GM21526 (cell line): ENCODE measurements at regions not wholly inside any gene's neighbourhood (a gene's known extent, or its start where the extent isn't known, plus 50 kb on each side); places are given as distances from the start of the nearest gene placed in this dataset.
"Not testable (repeated sequence)": the region's sequence is repeated elsewhere in the genome, so short reads cannot be mapped to it uniquely, and the experiment has no call there.

Source experiments
- ATAC-seq: cut with Tn5 transposase; IDR thresholded peaks from one replicate; pipeline ENCODE4 v1.9.1; 2021; ENCODE audit warnings: moderate library complexity; ENCODE audit not compliant: unreplicated experiment, low FRiP score

- not testable (repeated sequence) for ATAC-seq
Measured at GRCh38 chr1:234814235-234814634, 204.3 kb upstream of the IRF2BP2 start.

- ATAC-seq, result not testable (repeated sequence)
Measured at GRCh38 chr1:234811824-234812223, 201.8 kb upstream of the IRF2BP2 start.

DNA sequence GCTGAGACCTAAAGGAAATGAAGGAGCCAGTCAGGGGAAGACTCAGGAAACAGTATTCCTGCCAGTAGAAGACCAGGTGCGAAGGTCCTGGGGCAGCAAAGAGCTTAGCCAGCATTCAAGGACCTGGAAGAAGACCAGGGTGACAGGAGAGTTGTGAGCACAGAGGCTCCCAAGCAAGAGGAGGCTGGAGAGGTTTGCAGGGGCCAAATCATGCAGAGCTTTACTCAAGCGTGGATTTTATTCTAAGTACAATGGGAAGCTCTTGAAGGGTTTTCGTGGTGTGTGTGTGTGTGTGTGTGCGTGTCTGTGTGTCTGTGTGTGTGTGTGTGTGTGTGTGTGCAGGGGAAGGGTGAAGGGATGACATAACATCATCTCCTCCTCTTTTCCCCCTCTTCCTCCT lies 200.7 kb upstream of the IRF2BP2 start:
- ATAC-seq, result not testable (repeated sequence)

- not testable (repeated sequence) for ATAC-seq
Measured at GRCh38 chr1:234809854-234810245, 199.9 kb upstream of the IRF2BP2 start.

DNA sequence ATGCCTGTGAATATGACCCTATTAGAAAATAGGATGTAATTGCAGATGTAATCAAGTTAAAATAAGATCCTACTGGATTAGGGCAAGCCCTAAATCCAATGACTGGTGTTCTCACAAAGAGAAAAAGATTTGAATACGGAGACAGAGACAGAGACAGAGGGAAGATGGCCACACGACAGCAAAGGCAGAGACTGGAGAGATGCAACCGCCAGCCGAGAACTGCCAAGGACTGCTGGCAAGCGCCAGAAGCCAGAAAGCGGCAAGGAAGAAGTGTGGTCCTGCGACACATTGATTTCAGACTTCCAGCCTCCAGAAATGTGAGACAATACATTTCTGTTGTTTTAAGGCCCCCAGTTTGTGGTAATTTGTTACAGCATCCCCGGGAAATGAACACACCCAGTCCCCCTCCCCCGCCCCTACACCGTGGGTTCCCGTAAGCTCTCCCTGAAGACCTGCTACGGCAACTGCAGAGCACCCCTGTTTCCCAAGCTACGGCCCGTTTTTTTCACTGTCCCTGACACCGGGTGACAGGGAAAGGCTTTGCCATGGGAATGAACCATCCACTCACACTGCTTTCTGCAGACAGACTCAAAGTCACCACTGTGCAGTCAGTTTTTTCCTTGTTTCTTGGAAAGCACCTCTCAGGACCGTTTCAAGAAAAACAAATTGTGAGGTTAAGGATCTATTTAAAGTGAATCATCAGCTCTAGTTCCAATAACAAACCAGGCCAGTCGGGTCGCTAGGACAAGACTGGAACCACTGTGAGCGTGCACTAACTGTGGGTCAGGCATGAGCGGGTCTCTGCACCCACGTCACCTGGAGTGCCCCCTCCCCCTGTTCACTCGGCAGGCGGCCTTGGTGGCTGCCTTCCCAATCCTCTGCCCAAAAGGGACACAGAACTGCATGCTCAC lies 199.2 kb upstream of the IRF2BP2 start:
- not testable (repeated sequence) for ATAC-seq

DNA sequence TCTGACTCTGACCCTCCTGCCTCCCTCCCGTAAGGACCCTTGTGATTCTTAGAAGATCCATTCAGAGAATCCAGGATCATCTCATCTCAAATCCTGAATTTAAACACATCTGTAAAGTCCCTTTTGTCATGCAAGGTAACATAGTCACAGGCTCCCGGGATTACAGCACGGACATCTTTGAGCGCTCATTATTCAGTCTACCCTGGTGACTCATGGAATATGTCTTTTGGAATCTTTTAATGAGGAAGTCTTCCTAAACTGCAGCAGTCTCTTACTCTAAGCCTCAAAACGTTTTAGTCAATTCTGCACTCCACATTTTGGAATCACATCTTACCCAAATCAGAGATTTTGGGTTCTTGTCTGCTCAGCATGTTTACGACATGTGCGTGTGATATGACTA lies 198.5 kb upstream of the IRF2BP2 start:
- ATAC-seq, result not testable (repeated sequence)

- ATAC-seq, result not testable (repeated sequence)
Measured at GRCh38 chr1:234807705-234808104, 197.7 kb upstream of the IRF2BP2 start.

GRCh38 chr1:234802586-234802985 lies 192.6 kb upstream of the IRF2BP2 start:
- ATAC-seq, result not testable (repeated sequence)

DNA sequence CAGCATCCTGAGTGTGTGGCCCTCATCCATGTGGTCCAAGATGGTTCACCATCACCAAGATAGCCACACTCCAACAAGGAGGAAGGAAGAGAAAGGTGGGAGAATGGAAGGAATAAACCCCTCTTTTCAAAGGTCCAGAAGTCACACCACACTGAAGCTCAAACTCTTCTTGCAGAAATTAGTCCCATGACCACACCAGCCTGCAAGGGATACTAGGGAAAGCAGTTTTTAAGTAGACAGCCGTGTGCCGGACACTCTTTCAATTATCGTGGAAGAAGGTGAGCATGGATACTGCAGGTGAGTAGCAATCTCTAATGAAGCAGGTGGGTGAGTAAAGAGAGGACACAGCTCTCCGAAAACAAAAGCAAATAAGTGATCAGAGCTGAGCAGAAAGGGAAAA lies 191.7 kb upstream of the IRF2BP2 start:
- not testable (repeated sequence) for ATAC-seq

DNA sequence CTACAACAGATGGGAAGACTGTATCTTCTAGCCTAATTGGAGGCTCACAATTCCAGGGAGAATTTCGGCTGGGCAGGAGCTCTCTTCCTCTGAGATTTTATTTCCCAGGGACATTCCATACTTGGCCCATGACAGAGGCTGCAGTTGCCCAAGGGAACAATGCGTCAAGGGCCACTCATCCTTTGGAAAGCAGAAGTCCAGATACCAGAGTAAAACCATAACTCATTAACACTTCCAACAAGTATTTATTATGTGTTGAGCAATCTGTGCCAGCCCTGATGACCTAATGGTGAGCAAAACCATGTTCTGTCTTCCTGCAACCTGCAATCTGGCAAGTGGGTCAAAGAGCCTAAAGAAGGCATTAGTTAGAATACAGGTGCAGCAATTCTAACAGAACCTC lies 191.2 kb upstream of the IRF2BP2 start:
- not testable (repeated sequence) for ATAC-seq

- ATAC-seq, result not testable (repeated sequence)
Measured at GRCh38 chr1:234800563-234800962, 190.6 kb upstream of the IRF2BP2 start.

DNA sequence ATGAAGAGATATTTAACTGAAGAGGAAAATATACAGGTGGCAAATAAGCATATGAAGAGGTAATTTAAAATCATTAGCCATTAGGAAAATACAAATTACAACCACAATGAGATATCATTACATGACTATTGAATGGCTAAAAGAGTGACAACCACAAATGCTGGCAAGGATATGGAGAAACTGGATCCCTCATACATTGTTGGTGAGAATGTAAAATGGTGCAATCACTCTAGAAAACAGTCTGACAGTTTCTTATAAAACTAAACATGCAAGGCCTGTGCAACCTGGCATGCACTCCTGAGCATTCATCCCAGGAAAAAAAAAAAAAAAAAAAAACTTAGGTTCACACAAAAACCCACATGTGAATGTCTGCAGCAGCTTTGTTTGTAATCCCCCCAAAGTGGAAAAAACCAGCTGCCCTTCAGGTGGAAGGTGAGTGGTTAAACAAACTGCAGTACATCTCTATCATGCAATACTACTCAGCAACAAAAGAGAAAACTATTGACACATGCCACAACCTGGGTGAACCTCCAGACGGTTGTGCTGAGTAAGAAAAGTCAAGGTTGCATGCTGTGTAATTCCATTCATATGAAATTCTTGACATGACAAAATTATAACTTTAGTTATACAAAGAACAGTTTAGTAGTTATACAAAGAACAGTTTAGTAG lies 189.2 kb upstream of the IRF2BP2 start:
- ATAC-seq, result not testable (repeated sequence)

GRCh38 chr1:234797216-234797615 lies 187.2 kb upstream of the IRF2BP2 start:
- ATAC-seq, result not testable (repeated sequence)

GRCh38 chr1:234796438-234796792 lies 186.4 kb upstream of the IRF2BP2 start:
- not testable (repeated sequence) for ATAC-seq

- not testable (repeated sequence) for ATAC-seq
Measured at GRCh38 chr1:234795711-234796437, 185.9 kb upstream of the IRF2BP2 start.

DNA sequence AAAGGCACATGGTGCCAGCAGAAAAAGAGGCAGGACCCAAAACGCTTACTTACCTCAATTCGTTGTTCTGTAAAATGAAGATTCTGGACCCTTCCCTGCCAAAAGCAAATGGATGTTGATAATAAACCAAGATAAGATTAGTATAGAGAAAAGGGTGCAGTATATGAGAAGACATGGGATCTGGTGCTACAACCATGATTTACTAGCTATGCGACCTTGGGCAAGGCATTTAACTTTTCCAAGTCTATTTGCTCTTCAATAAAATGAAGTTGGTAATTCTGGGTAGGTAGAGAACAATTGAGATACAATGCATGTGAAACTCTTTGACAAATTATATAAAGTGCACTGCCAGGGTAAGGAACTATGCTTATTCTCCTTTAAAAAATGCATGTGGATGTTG lies 185.0 kb upstream of the IRF2BP2 start:
- not testable (repeated sequence) for ATAC-seq

- not testable (repeated sequence) for ATAC-seq
Measured at GRCh38 chr1:234794452-234794851, 184.5 kb upstream of the IRF2BP2 start.

DNA sequence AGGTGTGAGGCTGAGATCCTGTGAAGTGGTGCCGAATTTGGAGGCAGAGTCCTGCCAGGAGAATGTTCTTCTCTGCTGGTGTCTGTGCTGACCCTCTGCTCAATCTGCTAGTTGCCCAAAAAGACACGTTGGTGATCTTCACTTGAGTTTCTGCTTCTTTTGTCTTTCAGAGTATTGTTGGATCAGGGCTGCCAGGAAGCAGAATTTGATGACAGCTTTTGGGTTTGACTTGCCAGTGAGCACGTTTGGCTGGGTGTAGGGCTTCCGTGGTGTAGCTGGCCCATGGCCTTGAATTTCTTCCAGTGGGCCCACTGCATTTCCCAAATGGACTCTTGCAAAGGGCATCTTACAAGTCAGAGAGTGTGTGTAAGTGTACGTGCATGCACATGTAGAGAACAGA lies 183.9 kb upstream of the IRF2BP2 start:
- ATAC-seq, result not testable (repeated sequence)

DNA sequence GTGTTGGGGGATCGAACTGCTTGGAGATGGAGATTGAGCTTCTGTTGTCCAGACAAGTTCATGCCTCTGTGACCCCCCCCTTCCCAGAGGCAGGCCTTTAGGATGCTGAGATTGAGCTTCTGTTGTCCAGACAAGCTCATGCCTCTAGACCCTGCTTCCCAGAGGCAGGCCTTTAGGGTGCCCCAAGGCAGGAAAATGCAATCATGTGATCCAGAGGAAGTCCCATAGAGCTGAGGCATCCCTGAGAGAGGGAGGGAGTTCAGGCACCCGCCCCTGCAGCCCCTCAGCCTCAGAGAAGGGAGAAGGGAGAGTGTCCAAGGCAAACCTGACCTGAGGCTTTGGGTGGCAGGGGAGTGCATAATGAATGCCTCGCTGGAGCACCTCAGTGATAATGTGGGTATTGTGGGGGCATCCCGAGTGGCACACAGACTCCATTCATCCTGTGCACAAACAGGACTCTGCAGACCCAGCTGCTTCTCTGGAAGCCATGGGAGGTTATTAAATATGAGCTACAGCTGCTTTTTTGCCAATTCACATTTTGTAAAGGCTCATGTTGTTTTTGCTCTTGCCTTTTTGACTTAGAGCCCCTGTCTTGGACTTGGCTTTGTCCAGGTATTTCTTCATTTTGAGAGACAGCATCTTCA lies 182.4 kb upstream of the IRF2BP2 start:
- ATAC-seq, result not testable (repeated sequence)

DNA sequence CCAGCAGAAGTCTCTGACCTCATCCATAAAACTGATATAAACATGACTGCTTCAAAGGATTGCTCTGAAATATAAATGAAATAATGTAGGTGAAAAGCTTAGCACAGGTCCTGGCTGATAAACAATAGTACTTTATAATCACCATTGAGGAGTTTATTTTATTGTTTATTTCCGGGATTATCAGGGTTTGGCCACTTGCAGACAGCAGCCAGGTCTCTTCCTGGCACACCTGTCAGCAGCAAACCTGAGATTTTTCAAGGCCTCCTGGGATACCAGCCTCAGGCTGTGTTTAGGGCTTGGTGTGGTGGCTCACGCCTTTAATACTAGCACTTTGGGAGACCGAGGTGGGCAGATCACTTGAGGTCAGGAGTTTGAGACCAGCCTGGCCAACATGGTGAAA lies 181.6 kb upstream of the IRF2BP2 start:
- ATAC-seq, result not testable (repeated sequence)
